ENCODE measurements at regions not wholly inside any gene's neighbourhood (a gene's known extent, or its start where the extent isn't known, plus 50 kb on each side); places are given as distances from the start of the nearest gene placed in this dataset.

DNA sequence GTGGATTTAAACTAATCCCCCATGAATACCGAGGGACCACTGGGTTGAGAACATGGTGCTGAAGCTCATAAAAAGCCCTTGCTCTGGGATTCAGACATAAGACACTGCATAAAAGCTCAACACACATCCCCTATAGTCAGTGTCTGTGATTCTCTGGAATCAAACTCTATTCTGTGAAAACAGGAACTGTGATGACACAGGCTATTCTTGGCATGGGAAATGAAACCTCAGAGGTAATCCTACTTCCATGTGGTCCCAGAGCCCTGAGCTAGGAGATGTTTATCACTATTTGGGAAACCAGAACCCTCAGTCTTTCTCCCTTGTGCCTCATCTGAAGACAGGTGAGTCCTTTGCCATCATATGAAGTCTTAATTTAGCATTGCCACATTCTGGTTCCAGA, 135.4 kb upstream of the PRSS3 start:
- TF ChIP-seq, protein P1, sequence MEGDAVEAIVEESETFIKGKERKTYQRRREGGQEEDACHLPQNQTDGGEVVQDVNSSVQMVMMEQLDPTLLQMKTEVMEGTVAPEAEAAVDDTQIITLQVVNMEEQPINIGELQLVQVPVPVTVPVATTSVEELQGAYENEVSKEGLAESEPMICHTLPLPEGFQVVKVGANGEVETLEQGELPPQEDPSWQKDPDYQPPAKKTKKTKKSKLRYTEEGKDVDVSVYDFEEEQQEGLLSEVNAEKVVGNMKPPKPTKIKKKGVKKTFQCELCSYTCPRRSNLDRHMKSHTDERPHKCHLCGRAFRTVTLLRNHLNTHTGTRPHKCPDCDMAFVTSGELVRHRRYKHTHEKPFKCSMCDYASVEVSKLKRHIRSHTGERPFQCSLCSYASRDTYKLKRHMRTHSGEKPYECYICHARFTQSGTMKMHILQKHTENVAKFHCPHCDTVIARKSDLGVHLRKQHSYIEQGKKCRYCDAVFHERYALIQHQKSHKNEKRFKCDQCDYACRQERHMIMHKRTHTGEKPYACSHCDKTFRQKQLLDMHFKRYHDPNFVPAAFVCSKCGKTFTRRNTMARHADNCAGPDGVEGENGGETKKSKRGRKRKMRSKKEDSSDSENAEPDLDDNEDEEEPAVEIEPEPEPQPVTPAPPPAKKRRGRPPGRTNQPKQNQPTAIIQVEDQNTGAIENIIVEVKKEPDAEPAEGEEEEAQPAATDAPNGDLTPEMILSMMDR (conservative IDR thresholded peaks at IDR 0.05) = no peak
- no peak for TF ChIP-seq EZH2 (IDR thresholded peaks at IDR 0.05; ENCODE audit: low read depth)
